Inflammatory macrophage treated with lipopolysaccharide for 4 hours (primary cell): ENCODE measurements at regions not wholly inside any gene's neighbourhood (a gene's known extent, or its start where the extent isn't known, plus 50 kb on each side); places are given as distances from the start of the nearest gene placed in this dataset.

Source experiments
- DNase-seq: peaks from one replicate; pipeline ENCODE4 v3.0.0-alpha.2; 2020

DNA sequence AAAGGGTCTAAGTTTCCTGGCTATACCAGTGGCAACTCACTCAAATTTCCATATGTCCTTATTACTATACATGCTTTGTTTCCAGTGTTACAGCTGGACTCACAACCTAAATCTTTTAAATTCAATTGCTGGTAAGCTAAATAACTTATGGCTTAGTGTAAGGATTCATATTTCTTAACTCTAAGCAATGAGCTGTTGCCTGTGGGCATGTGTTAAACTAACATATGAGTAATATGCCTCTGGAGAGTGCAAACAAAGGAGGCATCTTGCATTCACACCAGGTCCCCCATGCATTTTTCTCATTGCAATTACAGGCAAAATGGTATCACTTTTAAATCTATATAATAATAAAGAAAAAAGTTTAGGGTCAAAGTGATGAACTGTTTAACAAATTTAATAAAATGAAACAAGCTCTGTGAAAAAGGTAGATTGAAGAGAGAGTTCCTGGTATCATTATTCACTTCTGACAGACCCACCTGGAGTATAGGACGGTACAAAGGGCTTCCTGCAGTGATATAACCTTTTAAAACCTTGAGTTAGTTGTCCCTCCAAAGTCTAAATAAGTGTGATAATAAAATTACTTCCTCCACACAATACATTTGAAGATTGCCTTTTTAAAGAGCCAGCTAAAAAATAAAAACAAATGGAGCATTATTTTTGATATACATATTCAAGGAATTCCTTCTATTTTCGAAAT is 57.6 kb upstream of the HMGCLL1 start:
- no peak for DNase-seq

DNA sequence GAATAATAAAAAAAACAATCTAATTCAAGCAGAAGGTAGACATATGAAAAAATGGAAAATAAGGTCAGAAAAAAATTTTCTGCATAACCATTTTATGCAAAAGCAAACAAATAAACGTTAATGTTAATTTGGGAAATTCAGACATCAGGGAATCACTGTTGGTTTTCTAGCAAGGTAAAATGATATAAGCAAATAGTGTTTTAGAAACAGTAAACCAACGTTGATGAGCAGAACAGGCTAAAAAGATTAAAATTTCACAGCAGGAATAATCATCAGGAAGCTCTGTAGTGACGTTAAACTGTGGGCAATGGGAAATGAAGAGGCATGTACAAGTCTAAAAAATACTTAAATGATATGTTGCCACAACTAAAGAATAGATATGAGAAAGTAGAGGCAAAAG is 54.5 kb upstream of the HMGCLL1 start:
- no peak for DNase-seq

DNA sequence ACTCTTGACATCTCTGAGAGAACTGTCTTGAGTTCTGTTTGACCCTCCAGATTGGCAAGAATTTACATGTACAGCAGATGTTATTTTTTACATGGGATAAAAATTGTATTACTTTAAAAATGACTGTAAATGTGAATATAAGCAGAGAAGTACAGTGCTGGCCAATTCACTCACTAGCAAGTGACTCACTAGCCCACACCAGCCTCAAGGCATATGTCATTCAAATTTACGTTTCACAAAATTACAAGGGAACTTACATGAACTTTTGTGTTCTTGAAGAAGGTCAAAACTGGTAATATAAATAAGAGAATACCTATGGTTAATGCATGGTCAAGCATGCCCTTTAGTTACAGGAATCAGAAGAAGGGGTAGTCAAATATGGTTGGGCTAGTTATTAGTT is 54.0 kb upstream of the HMGCLL1 start:
- no peak for DNase-seq
